ENCODE measurements at regions not wholly inside any gene's neighbourhood (a gene's known extent, or its start where the extent isn't known, plus 50 kb on each side); places are given as distances from the start of the nearest gene placed in this dataset.

- no peak for DNase-seq (ENCODE audit: low spot score)
Observed at GRCh38 chr7:130948822-130949221, 214.8 kb upstream of the KLF14 start.

GRCh38 chr7:130949550-130949949 is 215.5 kb upstream of the KLF14 start:
- no peak for DNase-seq (ENCODE audit: low spot score)

GRCh38 chr7:130950054-130950453 is 216.0 kb upstream of the KLF14 start:
- DNase-seq (ENCODE audit: low spot score) = no peak

GRCh38 chr7:130950741-130951140 is 216.7 kb upstream of the KLF14 start:
- no peak for DNase-seq (ENCODE audit: low spot score)

GRCh38 chr7:130951303-130951975 is 217.4 kb upstream of the KLF14 start:
- DNase-seq (ENCODE audit: low spot score) = peak; percentile 65

- DNase-seq (ENCODE audit: low spot score) = no peak
Observed at GRCh38 chr7:130951976-130952876, 218.2 kb upstream of the KLF14 start.

GRCh38 chr7:130953196-130953595 is 219.2 kb upstream of the KLF14 start:
- DNase-seq (ENCODE audit: low spot score) = no peak

GRCh38 chr7:130954918-130955564 is 221.0 kb upstream of the KLF14 start:
- no peak for DNase-seq (ENCODE audit: low spot score)

GRCh38 chr7:130955565-130955919 is 221.5 kb upstream of the KLF14 start:
- no peak for DNase-seq (ENCODE audit: low spot score)

- DNase-seq (ENCODE audit: low spot score) = no peak
Observed at GRCh38 chr7:130956417-130957136, 222.6 kb upstream of the KLF14 start.

GRCh38 chr7:130957137-130957513 is 223.1 kb upstream of the KLF14 start:
- peak; percentile 62 for DNase-seq (ENCODE audit: low spot score)

GRCh38 chr7:130957722-130958435 is 223.9 kb upstream of the KLF14 start:
- peak; percentile 40 for DNase-seq (ENCODE audit: low spot score)

GRCh38 chr7:130958846-130959245 is 224.8 kb upstream of the KLF14 start:
- no peak for DNase-seq (ENCODE audit: low spot score)

GRCh38 chr7:130959743-130960207 is 225.8 kb upstream of the KLF14 start:
- peak; percentile 48 for DNase-seq (ENCODE audit: low spot score)

GRCh38 chr7:130960208-130960988 is 226.4 kb upstream of the KLF14 start:
- DNase-seq (ENCODE audit: low spot score) = peak; percentile 87

GRCh38 chr7:130961128-130961601 is 227.2 kb upstream of the KLF14 start:
- peak; percentile 88 for DNase-seq (ENCODE audit: low spot score)

GRCh38 chr7:130962109-130962508 is 228.1 kb upstream of the KLF14 start:
- DNase-seq (ENCODE audit: low spot score) = no peak

GRCh38 chr7:130963339-130963738 is 229.3 kb upstream of the KLF14 start:
- no peak for DNase-seq (ENCODE audit: low spot score)

GRCh38 chr7:130965515-130965914 is 231.5 kb upstream of the KLF14 start:
- DNase-seq (ENCODE audit: low spot score) = no peak

- DNase-seq (ENCODE audit: low spot score) = no peak
Observed at GRCh38 chr7:130966246-130967009, 232.4 kb upstream of the KLF14 start.

Data from CD4-positive, alpha-beta T cell treated with Interleukin-2 at 100 ng/mL for 4 hours (primary cell).